ENCODE measurements at regions not wholly inside any gene's neighbourhood (a gene's known extent, or its start where the extent isn't known, plus 50 kb on each side); places are given as distances from the start of the nearest gene placed in this dataset.

- TF ChIP-seq EZH2phosphoT487 (IDR thresholded peaks at IDR 0.05; ENCODE audit: borderline replicate concordance, low read length) = no peak
- TF ChIP-seq, protein P1, sequence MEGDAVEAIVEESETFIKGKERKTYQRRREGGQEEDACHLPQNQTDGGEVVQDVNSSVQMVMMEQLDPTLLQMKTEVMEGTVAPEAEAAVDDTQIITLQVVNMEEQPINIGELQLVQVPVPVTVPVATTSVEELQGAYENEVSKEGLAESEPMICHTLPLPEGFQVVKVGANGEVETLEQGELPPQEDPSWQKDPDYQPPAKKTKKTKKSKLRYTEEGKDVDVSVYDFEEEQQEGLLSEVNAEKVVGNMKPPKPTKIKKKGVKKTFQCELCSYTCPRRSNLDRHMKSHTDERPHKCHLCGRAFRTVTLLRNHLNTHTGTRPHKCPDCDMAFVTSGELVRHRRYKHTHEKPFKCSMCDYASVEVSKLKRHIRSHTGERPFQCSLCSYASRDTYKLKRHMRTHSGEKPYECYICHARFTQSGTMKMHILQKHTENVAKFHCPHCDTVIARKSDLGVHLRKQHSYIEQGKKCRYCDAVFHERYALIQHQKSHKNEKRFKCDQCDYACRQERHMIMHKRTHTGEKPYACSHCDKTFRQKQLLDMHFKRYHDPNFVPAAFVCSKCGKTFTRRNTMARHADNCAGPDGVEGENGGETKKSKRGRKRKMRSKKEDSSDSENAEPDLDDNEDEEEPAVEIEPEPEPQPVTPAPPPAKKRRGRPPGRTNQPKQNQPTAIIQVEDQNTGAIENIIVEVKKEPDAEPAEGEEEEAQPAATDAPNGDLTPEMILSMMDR (IDR thresholded peaks at IDR 0.05; ENCODE audit: low read depth, low read length, poor library complexity, severe bottlenecking) = no peak
These were observed 226.7 kb upstream of the PRDM1 start for GRCh38 chr6:105859457-105859856.

All from DOHH2 (cell line).